Lower lobe of right lung (tissue), 2 donors: ENCODE measurements at regions not wholly inside any gene's neighbourhood (a gene's known extent, or its start where the extent isn't known, plus 50 kb on each side); places are given as distances from the start of the nearest gene placed in this dataset.

Source experiments
- ATAC-seq, 2 donors: fragments of 200-7000 bp; cut with Tn5 transposase; one replicate each; pipeline ENCODE4 v1.9.1; 2020 to 2022; ENCODE audit warnings: mild to moderate bottlenecking in 2 of 2, moderate library complexity in 2 of 2
- DNase-seq: peaks from one replicate; pipeline ENCODE4 v3.0.0-alpha.2; 2020
- H3K27ac ChIP-seq: fragments of 200-600 bp; one replicate; pipeline ENCODE4 v1.8.0; 2022
- H3K27me3 ChIP-seq: fragments of 200-600 bp; one replicate; pipeline ENCODE4 v1.8.0; 2022; ENCODE audit warnings: low read depth
- H3K36me3 ChIP-seq: fragments of 200-600 bp; one replicate; pipeline ENCODE4 v1.8.0; 2022; ENCODE audit warnings: mild to moderate bottlenecking
- H3K4me1 ChIP-seq: fragments of 200-600 bp; one replicate; pipeline ENCODE4 v1.8.0; 2022
- H3K4me3 ChIP-seq: fragments of 200-600 bp; one replicate; pipeline ENCODE4 v1.8.0; 2022; ENCODE audit warnings: mild to moderate bottlenecking
- H3K9me3 ChIP-seq: fragments of 200-600 bp; one replicate; pipeline ENCODE4 v1.8.0; 2022
- CTCF ChIP-seq: fragments of 200-600 bp; IDR thresholded peaks from one replicate; pipeline ENCODE4 v1.8.0; 2022; ENCODE audit warnings: antibody characterized with exemption, mild to moderate bottlenecking
- intact Hi-C: fragments of 100-400 bp; cut with DNase I; formaldehyde crosslinking; loops from one replicate; pipeline ENCODE4 v1.11.0; 2022
- donor health status: DM: no; HTN: yes; CAD: no; lungs with severe emphysema.

GRCh38 chr2:108161298-108161697, 78.5 kb upstream of the SULT1C3 start:
- no peak for TF ChIP-seq CTCF
- H3K4me1 ChIP-seq, result no peaks in the 10 kb centered on the region
- intact Hi-C loops, result no loop called here
- H3K27ac ChIP-seq, result no peak overlapping the region
- ATAC-seq, result no peak
- no peaks in the 10 kb centered on the region for H3K27me3 ChIP-seq
- no peaks in the 10 kb centered on the region for H3K9me3 ChIP-seq
- H3K4me3 ChIP-seq, result no peak overlapping the region
- no peaks in the 10 kb centered on the region for H3K36me3 ChIP-seq
- no peak for DNase-seq

- Histone ChIP-seq H3K27me3 (no peaks in the 10 kb centered on the region), H3K27ac (no peak overlapping the region), H3K4me1 (no peaks in the 10 kb centered on the region), H3K9me3 (no peaks in the 10 kb centered on the region), H3K36me3 (no peaks in the 10 kb centered on the region), H3K4me3 (no peak overlapping the region)
- DNase-seq, result no peak
- intact Hi-C loops, result no loop called here
- TF ChIP-seq CTCF, result no peak
- ATAC-seq, result no peak
Measured at GRCh38 chr2:108164318-108164717, 75.5 kb upstream of the SULT1C3 start.

GRCh38 chr2:108165729-108166128, 74.0 kb upstream of the SULT1C3 start:
- intact Hi-C loops, result no loop called here
- H3K4me1 ChIP-seq, result no peaks in the 10 kb centered on the region
- ATAC-seq (no peak), DNase-seq (no peak)
- TF ChIP-seq CTCF, result no peak
- no peaks in the 10 kb centered on the region for H3K36me3 ChIP-seq
- no peak overlapping the region for H3K4me3 ChIP-seq
- H3K9me3 ChIP-seq, result no peaks in the 10 kb centered on the region
- H3K27ac ChIP-seq, result no peak overlapping the region
- no peaks in the 10 kb centered on the region for H3K27me3 ChIP-seq

- Histone ChIP-seq H3K27ac (no peak overlapping the region), H3K27me3 (no peaks in the 10 kb centered on the region), H3K36me3 (no peaks in the 10 kb centered on the region), H3K4me3 (no peak overlapping the region), H3K9me3 (no peaks in the 10 kb centered on the region), H3K4me1 (no peaks in the 10 kb centered on the region)
- no peak for DNase-seq
- no peak for ATAC-seq
- TF ChIP-seq CTCF, result no peak
- intact Hi-C loops, result no loop called here
Measured at GRCh38 chr2:108167699-108168098, 72.1 kb upstream of the SULT1C3 start.

DNA sequence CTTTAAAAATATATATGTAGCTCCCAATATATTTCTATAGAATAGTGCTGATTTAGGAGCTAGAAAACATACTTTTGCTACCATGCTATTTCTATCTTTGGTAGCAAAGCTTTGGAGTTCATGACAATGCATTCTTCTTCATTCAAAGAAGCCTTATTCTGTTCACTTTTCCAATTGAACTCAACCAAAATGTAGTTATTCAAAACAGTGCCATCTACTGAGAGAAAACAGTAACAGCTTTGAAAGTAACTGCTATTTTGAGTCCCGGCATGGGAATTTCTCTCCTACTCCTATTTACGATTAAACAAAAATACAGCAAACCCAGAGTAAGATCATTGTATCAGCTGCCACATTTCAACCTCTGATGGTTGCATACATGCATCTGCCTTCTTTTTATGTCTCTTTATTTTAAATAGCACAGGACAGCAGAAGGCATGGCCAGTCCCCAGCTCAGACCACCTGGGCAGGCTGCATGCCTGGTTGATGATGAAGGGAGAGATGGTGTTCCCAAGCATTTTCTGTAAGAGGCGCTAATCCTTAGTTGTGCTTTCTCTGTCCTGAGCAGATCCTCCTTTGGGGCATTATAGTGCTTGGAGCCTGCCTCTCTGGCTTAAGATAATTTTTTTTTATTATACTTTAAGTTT, 69.7 kb upstream of the SULT1C3 start:
- intact Hi-C loops, result no loop called here
- no peaks in the 10 kb centered on the region for H3K27me3 ChIP-seq
- H3K4me1 ChIP-seq, result no peaks in the 10 kb centered on the region
- no peak overlapping the region for H3K4me3 ChIP-seq
- ATAC-seq, result no peak
- H3K9me3 ChIP-seq, result no peaks in the 10 kb centered on the region
- TF ChIP-seq CTCF, result no peak
- H3K36me3 ChIP-seq, result no peaks in the 10 kb centered on the region
- H3K27ac ChIP-seq, result no peak overlapping the region
- no peak for DNase-seq
